Loucy (cell line): ENCODE measurements at regions not wholly inside any gene's neighbourhood (a gene's known extent, or its start where the extent isn't known, plus 50 kb on each side); places are given as distances from the start of the nearest gene placed in this dataset.
"Not testable (repeated sequence)": the region's sequence is repeated elsewhere in the genome, so short reads cannot be mapped to it uniquely, and the experiment has no call there.

Experiments used
- H2AFZ ChIP-seq: fragments of 200-600 bp; sonication (generic); 2 replicates; pipeline ENCODE4 v1.6.0; 2016; ENCODE audit warnings: antibody characterized with exemption, mild to moderate bottlenecking, low read length, moderate library complexity
- H3F3A ChIP-seq: fragments of 200-600 bp; 2 replicates; pipeline ENCODE4 v1.6.0; 2016; ENCODE audit warnings: antibody characterized with exemption, low read depth, mild to moderate bottlenecking
- H3K27me3 ChIP-seq: fragments of 200-600 bp; sonication (generic); 2 replicates; pipeline ENCODE4 v1.6.1; 2014; ENCODE audit warnings: low read length, mild to moderate bottlenecking; ENCODE audit not compliant: insufficient read depth, poor library complexity, severe bottlenecking
- H3K36me3 ChIP-seq: fragments of 200-600 bp; sonication (generic); 2 replicates; pipeline ENCODE4 v1.6.1; 2016; ENCODE audit warnings: low read length; ENCODE audit not compliant: insufficient read depth
- H3K4me1 ChIP-seq: fragments of 200-600 bp; sonication (generic); 2 replicates; pipeline ENCODE4 v1.5.1; 2014; ENCODE audit warnings: low read length, mild to moderate bottlenecking; ENCODE audit not compliant: insufficient read depth, poor library complexity, severe bottlenecking
- H3K4me2 ChIP-seq: fragments of 200-600 bp; sonication (generic); 2 replicates; pipeline ENCODE4 v1.6.0; 2014; ENCODE audit warnings: antibody characterized with exemption, low read length, low read depth, mild to moderate bottlenecking; ENCODE audit not compliant: poor library complexity, severe bottlenecking
- H3K4me3 ChIP-seq: fragments of 200-600 bp; sonication (generic); 2 replicates; pipeline ENCODE4 v1.5.1; 2014; ENCODE audit warnings: low read length, mild to moderate bottlenecking, mixed read lengths; ENCODE audit not compliant: poor library complexity, severe bottlenecking
- H3K79me2 ChIP-seq: fragments of 200-600 bp; sonication (generic); 2 replicates; pipeline ENCODE4 v1.6.1; 2014; ENCODE audit warnings: low read length; ENCODE audit not compliant: insufficient read depth
- H3K9ac ChIP-seq: fragments of 200-600 bp; sonication (generic); 2 replicates; pipeline ENCODE4 v1.6.0; 2014; ENCODE audit warnings: mild to moderate bottlenecking, low read depth, low read length, moderate library complexity; ENCODE audit not compliant: poor library complexity, severe bottlenecking
- H3K9me2 ChIP-seq: fragments of 200-600 bp; sonication (generic); replicated peaks from 2 replicates; pipeline ENCODE4 v1.6.1; 2016; ENCODE audit warnings: low read depth, low read length, mixed read lengths
- H3K9me3 ChIP-seq: fragments of 200-600 bp; sonication (generic); 2 replicates; pipeline ENCODE4 v1.6.1; 2014; ENCODE audit warnings: mild to moderate bottlenecking, antibody characterized with exemption, low read length, low read depth; ENCODE audit not compliant: insufficient read depth
- H4K20me1 ChIP-seq: fragments of 200-600 bp; sonication (generic); 2 replicates; pipeline ENCODE4 v1.6.0; 2014; ENCODE audit warnings: antibody characterized with exemption, low read length, mild to moderate bottlenecking; ENCODE audit not compliant: insufficient read depth, poor library complexity, severe bottlenecking

DNA sequence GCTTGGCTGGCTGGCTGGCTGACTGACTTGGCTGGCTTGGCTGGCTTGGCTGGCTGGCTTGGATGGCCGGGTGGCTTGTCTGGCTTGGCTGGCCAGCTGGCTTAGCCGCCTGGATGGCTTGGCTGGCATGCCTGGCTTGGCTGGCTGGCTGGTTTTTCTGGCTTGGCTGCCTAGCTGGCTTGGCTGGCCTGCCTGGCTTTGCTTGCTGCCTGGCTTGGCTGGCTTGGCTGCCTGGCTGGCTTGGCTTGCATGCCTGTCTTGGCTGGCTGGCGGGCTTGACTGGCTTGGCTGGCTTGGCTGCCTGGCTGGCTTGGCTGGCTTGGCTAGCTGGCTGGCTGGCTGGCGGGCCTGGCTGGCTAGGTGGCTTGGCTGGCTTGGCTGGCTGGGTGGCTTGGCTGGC lies 2830.5 kb downstream of the RPIA start:
- H3K79me2 ChIP-seq, H3K9me2 ChIP-seq, H3K36me3 ChIP-seq, H3K27me3 ChIP-seq, H3K4me1 ChIP-seq, H3K4me3 ChIP-seq, H3F3A ChIP-seq, H3K4me2 ChIP-seq, H4K20me1 ChIP-seq, H3K9ac ChIP-seq, H2AFZ ChIP-seq, H3K9me3 ChIP-seq: not testable (repeated sequence)

DNA sequence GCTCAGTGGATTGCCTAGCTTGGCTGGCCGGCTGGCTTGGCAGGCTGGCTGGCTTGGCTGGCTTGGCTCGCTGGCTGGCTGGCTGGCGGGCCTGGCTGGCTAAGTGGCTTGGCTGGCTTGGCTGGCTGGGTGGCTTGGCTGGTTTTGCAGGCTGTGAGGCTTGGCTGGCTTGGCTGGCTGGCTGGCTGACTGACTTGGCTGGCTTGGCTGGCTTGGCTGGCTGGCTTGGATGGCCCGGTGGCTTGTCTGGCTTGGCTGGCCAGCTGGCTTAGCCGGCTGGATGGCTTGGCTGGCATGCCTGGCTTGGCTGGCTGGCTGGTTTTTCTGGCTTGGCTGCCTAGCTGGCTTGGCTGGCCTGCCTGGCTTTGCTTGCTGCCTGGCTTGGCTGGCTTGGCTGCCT lies 2831.4 kb downstream of the RPIA start:
- not testable (repeated sequence) for H3K4me1 ChIP-seq, H3K4me2 ChIP-seq, H4K20me1 ChIP-seq, H3K79me2 ChIP-seq, H3K36me3 ChIP-seq, H3F3A ChIP-seq, H3K9ac ChIP-seq, H3K9me3 ChIP-seq, H3K27me3 ChIP-seq, H3K4me3 ChIP-seq, H3K9me2 ChIP-seq, H2AFZ ChIP-seq

DNA sequence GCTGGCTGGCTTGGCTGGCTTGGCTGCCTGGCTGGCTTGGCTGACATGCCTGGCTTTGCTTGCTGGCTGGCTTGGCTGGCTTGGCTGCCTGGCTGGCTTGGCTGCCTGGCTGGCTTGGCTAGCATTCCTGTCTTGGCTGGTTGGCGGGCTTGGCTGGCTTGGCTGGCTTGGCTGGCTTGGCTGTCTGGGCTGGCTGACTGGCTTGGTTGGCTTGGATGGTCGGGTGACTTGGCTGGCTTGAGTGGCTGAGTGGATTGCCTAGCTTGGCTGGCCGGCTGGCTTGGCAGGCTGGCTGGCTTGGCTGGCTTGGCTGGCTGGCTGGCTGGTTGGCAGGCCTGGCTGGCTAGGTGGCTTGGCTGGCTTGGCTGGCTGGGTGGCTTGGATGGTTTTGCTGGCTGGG lies 2832.3 kb downstream of the RPIA start:
- H4K20me1 ChIP-seq, H3K27me3 ChIP-seq, H3K9me2 ChIP-seq, H3K9me3 ChIP-seq, H3K79me2 ChIP-seq, H3K4me1 ChIP-seq, H3K9ac ChIP-seq, H3F3A ChIP-seq, H3K4me3 ChIP-seq, H3K36me3 ChIP-seq, H3K4me2 ChIP-seq, H2AFZ ChIP-seq: not testable (repeated sequence)

DNA sequence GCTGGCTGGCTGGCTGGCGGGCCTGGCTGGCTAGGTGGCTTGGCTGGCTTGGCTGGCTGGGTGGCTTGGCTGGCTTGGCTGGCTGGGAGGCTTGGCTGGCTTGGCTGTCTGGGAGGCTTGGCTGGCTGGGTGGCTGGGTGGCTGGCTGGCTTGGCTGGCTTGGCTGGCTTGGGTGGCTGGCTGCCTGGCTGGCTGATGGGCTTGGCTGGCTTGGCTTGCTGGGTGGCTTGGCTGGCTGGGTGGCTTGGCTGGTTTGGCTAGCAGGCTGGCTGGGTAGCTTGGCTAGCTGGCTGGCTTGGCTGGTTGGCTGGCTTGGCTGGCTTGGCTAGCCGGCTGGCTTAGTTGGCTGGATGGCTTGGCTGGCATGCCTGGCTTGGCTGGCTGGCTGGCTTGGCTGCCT lies 2834.1 kb downstream of the RPIA start:
- H3K9me3 ChIP-seq, H3K9ac ChIP-seq, H3K27me3 ChIP-seq, H3K36me3 ChIP-seq, H3F3A ChIP-seq, H3K79me2 ChIP-seq, H4K20me1 ChIP-seq, H3K4me3 ChIP-seq, H3K4me2 ChIP-seq, H3K9me2 ChIP-seq, H3K4me1 ChIP-seq, H2AFZ ChIP-seq: not testable (repeated sequence)

DNA sequence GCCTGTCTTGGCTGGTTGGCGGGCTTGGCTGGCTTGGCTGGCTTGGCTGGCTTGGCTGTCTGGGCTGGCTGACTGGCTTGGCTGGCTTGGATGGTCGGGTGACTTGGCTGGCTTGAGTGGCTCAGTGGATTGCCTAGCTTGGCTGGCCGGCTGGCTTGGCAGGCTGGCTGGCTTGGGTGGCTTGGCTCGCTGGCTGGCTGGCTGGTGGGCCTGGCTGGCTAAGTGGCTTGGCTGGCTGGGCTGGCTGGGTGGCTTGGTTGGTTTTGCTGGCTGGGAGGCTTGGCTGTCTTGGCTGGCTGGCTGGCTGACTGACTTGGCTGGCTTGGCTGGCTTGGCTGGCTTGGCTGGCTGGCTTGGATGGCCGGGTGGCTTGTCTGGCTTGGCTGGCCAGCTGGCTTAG lies 2834.6 kb downstream of the RPIA start:
- not testable (repeated sequence) for H3K36me3 ChIP-seq, H3K4me3 ChIP-seq, H4K20me1 ChIP-seq, H3K9me2 ChIP-seq, H3K27me3 ChIP-seq, H3K9me3 ChIP-seq, H3K79me2 ChIP-seq, H3K4me2 ChIP-seq, H3F3A ChIP-seq, H2AFZ ChIP-seq, H3K4me1 ChIP-seq, H3K9ac ChIP-seq

DNA sequence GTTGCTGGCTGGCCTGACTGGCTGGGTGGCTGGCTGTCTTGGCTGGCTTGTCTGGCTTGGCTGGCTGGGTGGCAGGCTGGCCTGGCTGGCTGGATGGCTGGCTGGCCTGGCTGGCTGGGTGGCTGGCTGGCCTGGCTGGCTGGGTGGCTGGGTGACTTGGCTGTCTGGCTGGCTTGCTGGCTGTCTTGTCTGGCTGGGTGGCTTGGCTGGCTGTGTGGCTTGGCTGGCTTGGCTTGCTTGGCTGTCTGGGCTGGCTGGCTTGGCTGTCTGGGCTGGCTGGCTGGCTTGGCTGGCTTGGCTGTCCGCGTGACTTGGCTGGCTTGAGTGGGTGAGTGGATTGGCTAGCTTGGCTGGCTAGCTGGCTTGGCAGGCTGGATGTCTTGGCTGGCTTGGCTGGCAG lies 2835.6 kb downstream of the RPIA start:
- not testable (repeated sequence) for H3K4me3 ChIP-seq, H3K36me3 ChIP-seq, H3K4me1 ChIP-seq, H3K9me2 ChIP-seq, H3K4me2 ChIP-seq, H4K20me1 ChIP-seq, H3K9me3 ChIP-seq, H3K79me2 ChIP-seq, H2AFZ ChIP-seq, H3K9ac ChIP-seq, H3F3A ChIP-seq, H3K27me3 ChIP-seq

DNA sequence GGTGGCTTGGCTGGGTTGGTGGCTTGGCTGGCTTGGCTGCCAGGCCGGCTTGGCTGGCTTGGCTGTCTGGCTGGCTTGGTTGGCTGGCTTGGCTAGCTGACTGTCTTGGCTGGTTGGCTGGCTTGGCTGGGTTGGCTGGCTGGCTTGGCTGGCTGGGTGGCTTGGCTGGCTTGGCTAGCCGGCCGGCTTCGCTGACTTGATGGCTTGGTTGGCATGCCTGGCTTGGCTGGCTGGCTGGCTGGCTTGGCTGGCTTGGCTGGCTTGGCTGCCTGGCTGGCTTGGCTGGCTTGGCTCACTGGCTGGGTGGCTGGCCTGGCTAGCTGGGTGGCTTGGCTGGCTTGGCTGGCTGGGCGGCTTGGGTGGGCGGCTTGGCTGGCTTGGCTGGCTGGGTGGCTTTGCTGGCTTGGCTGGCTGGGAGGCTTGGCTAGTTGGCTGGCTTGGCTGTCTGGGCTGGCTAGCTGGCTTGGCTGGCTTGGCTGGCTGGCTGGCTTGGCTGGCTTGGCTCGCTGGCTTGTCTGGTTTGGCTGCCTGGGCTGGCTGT lies 2836.1 kb downstream of the RPIA start:
- H3K4me3 ChIP-seq, H3K9me3 ChIP-seq, H3F3A ChIP-seq, H2AFZ ChIP-seq, H3K79me2 ChIP-seq, H3K36me3 ChIP-seq, H3K9ac ChIP-seq, H3K27me3 ChIP-seq, H3K4me1 ChIP-seq, H4K20me1 ChIP-seq, H3K9me2 ChIP-seq, H3K4me2 ChIP-seq: not testable (repeated sequence)

DNA sequence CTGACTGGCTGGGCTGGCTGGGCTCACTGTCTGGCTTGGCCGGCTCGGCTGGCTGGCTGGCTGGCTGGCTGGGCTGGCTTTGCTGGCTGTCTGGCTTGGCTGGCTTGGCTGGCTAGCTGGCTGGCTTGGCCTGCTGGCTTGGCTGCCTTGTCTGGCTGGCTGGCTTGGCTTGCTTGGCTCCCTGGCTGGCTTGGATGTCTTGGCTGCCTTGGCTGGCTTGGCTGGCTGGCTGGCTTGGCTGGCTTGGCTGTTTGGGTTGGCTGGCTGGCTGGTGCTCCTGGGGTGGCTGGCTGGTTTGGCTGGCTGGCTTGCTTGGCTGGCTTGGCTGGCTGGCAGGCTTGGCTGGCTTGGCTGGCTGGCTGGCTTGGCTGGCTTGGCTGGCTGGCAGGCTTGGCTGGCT lies 2836.9 kb downstream of the RPIA start:
- not testable (repeated sequence) for H2AFZ ChIP-seq, H3K9ac ChIP-seq, H3K4me1 ChIP-seq, H3K9me3 ChIP-seq, H3K79me2 ChIP-seq, H3K4me2 ChIP-seq, H3K4me3 ChIP-seq, H3F3A ChIP-seq, H3K9me2 ChIP-seq, H4K20me1 ChIP-seq, H3K27me3 ChIP-seq, H3K36me3 ChIP-seq
